Lower lobe of right lung (tissue), 2 donors: ENCODE measurements at regions not wholly inside any gene's neighbourhood (a gene's known extent, or its start where the extent isn't known, plus 50 kb on each side); places are given as distances from the start of the nearest gene placed in this dataset.

Source experiments
- ATAC-seq, 2 donors: fragments of 200-7000 bp; cut with Tn5 transposase; one replicate each; pipeline ENCODE4 v1.9.1; 2020 to 2022; ENCODE audit warnings: mild to moderate bottlenecking in 2 of 2, moderate library complexity in 2 of 2
- DNase-seq: peaks from one replicate; pipeline ENCODE4 v3.0.0-alpha.2; 2020
- H3K27ac ChIP-seq: fragments of 200-600 bp; one replicate; pipeline ENCODE4 v1.8.0; 2022
- H3K27me3 ChIP-seq: fragments of 200-600 bp; one replicate; pipeline ENCODE4 v1.8.0; 2022; ENCODE audit warnings: low read depth
- H3K36me3 ChIP-seq: fragments of 200-600 bp; one replicate; pipeline ENCODE4 v1.8.0; 2022; ENCODE audit warnings: mild to moderate bottlenecking
- H3K4me1 ChIP-seq: fragments of 200-600 bp; one replicate; pipeline ENCODE4 v1.8.0; 2022
- H3K4me3 ChIP-seq: fragments of 200-600 bp; one replicate; pipeline ENCODE4 v1.8.0; 2022; ENCODE audit warnings: mild to moderate bottlenecking
- H3K9me3 ChIP-seq: fragments of 200-600 bp; one replicate; pipeline ENCODE4 v1.8.0; 2022
- CTCF ChIP-seq: fragments of 200-600 bp; IDR thresholded peaks from one replicate; pipeline ENCODE4 v1.8.0; 2022; ENCODE audit warnings: antibody characterized with exemption, mild to moderate bottlenecking
- intact Hi-C: fragments of 100-400 bp; cut with DNase I; formaldehyde crosslinking; loops from one replicate; pipeline ENCODE4 v1.11.0; 2022
- donor health status: DM: no; HTN: yes; CAD: no; lungs with severe emphysema.

- DNase-seq: peak; percentile 10
Observed at GRCh38 chr2:239596792-239597191, 196.0 kb upstream of the HDAC4 start.

GRCh38 chr2:239596253-239596652, 195.4 kb upstream of the HDAC4 start:
- intact Hi-C loops: no loop called here
- Histone ChIP-seq H3K4me1 (no peaks in the 10 kb centered on the region), H3K27ac (no peak overlapping the region), H3K27me3 (no peaks in the 10 kb centered on the region), H3K9me3 (no peaks in the 10 kb centered on the region), H3K4me3 (no peak overlapping the region), H3K36me3 (no peaks in the 10 kb centered on the region)
- DNase-seq (no peak), ATAC-seq (no peak)
- TF ChIP-seq CTCF: no peak

More at GRCh38 chr2:239596792-239597191, 196.0 kb upstream of the HDAC4 start:
- H3K9me3 ChIP-seq: no peaks in the 10 kb centered on the region
- no peak for ATAC-seq
- intact Hi-C loops: no loop called here
- H3K4me1 ChIP-seq: no peaks in the 10 kb centered on the region
- TF ChIP-seq CTCF: no peak
- H3K36me3 ChIP-seq: no peaks in the 10 kb centered on the region
- no peak overlapping the region for H3K27ac ChIP-seq
- no peak overlapping the region for H3K4me3 ChIP-seq
- H3K27me3 ChIP-seq: no peaks in the 10 kb centered on the region

- intact Hi-C loops: no loop called here
- Histone ChIP-seq H3K4me3 (no peak overlapping the region), H3K9me3 (no peaks in the 10 kb centered on the region), H3K36me3 (no peaks in the 10 kb centered on the region), H3K27me3 (no peaks in the 10 kb centered on the region), H3K4me1 (no peaks in the 10 kb centered on the region), H3K27ac (no peak overlapping the region)
- DNase-seq (peak; percentile 7), ATAC-seq (no peak)
- TF ChIP-seq CTCF: no peak
Observed at GRCh38 chr2:239595726-239596125, 194.9 kb upstream of the HDAC4 start.

- DNase-seq (peak; percentile 26), ATAC-seq (no peak)
- H3K36me3 ChIP-seq: no peaks in the 10 kb centered on the region
- no peaks in the 10 kb centered on the region for H3K27me3 ChIP-seq
- intact Hi-C loops: no loop called here
- H3K27ac ChIP-seq: no peak overlapping the region
- H3K9me3 ChIP-seq: no peaks in the 10 kb centered on the region
- no peak overlapping the region for H3K4me3 ChIP-seq
- H3K4me1 ChIP-seq: no peaks in the 10 kb centered on the region
- TF ChIP-seq CTCF: no peak
Observed at GRCh38 chr2:239594772-239595608, 194.2 kb upstream of the HDAC4 start.

GRCh38 chr2:239594019-239594771, 193.4 kb upstream of the HDAC4 start:
- DNase-seq (peak; percentile 30), ATAC-seq (no peak)
- H3K36me3 ChIP-seq: no peaks in the 10 kb centered on the region
- intact Hi-C loops: no loop called here
- no peaks in the 10 kb centered on the region for H3K27me3 ChIP-seq
- no peaks in the 10 kb centered on the region for H3K4me1 ChIP-seq
- H3K27ac ChIP-seq: no peak overlapping the region
- H3K4me3 ChIP-seq: no peak overlapping the region
- H3K9me3 ChIP-seq: no peaks in the 10 kb centered on the region
- TF ChIP-seq CTCF: no peak
